GM12873 (cell line): ENCODE measurements at regions not wholly inside any gene's neighbourhood (a gene's known extent, or its start where the extent isn't known, plus 50 kb on each side); places are given as distances from the start of the nearest gene placed in this dataset.

ENCODE experiments used
- CTCF ChIP-seq: IDR thresholded peaks from 2 replicates; pipeline ENCODE4 v1.5.1; 2012; ENCODE audit warnings: low read depth, mild to moderate bottlenecking, moderate library complexity, low read length, control low read depth; ENCODE audit not compliant: insufficient read depth; ENCODE audit errors: missing control alignments

GRCh38 chr22:48379371-48379770, 1448.3 kb downstream of the BRD1 start:
- no peak for TF ChIP-seq CTCF

GRCh38 chr22:48378673-48379072, 1449.0 kb downstream of the BRD1 start:
- no peak for TF ChIP-seq CTCF

- no peak for TF ChIP-seq CTCF
These were observed 1450.5 kb downstream of the BRD1 start for GRCh38 chr22:48376936-48377712.

- TF ChIP-seq CTCF, result no peak
These were observed 1451.2 kb downstream of the BRD1 start for GRCh38 chr22:48376428-48376827.

DNA sequence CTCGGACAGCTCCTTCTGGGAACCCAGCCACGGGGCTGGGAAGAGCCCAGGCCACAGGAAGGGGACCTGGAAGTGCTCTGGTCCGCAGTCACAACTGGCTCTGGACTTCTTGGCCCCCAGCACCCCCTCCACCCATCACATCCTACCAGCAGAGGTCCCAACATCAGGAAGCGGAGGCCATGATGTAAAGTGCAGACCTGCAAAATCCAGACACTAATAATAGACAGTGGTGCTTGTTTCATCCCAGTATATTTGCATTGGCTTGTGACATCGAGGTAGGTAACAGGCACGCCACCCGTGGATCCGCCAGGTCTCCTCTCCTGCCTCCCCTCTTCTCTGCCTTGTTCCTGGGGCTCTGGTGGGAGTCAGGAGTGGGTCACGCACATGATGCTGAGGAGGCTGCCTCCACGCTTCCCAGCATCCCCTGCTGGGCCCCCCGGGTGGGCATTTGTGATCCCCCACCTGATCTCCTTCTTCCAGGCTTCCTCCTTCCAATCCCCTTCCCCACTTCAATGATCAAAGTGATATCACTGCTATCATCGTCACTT, 1454.0 kb downstream of the BRD1 start:
- no peak for TF ChIP-seq CTCF

DNA sequence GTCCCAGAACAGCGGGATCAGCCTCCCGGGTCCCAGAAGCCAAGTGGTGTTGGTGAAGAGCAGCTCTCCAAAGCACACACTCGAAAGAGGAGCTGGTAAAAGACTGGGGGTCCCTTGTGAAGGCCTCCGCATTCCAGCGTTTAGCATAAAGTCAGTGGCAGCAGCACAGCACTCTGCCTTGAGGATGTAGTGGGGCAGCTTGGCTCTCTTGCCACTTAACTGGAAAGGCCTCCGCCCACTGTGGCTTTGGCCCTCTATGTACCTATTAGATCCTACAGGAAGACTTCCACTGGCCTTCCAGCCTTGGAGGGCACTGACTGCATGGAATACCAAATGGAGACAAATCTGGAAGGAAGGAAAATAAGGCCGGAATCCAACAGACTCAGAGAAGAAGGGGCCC, 1455.3 kb downstream of the BRD1 start:
- no peak for TF ChIP-seq CTCF

GRCh38 chr22:48371391-48371790, 1456.3 kb downstream of the BRD1 start:
- TF ChIP-seq CTCF, result no peak
